ENCODE measurements at regions not wholly inside any gene's neighbourhood (a gene's known extent, or its start where the extent isn't known, plus 50 kb on each side); places are given as distances from the start of the nearest gene placed in this dataset.

DNA sequence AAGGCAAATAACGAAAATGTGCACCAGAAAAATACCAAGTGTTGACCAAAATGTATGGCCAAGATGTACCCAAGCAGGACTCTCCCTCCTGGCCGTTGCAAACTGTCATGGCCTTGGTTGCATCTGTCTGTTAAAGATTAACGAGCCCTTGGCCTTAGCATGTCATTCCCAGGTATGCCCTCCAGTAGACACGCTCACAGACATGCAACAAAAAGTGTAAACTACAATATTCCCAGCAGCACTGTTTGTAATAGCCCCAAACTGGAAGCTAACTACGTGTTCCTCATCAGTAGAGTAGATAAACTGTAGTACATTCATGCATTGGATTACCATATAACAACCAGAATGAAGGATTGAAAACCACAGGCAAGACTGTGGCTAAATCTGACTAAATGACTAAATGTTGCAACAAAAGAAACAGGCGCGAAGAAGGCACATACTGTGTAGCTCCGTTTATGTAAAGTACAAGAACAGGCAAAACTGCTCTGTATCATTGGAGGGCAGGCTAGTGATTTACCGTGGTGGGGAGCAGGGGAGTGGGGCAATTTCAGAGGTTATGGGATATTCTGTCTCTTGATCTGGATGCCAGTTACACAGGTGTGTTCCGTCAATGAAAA is 232.8 kb upstream of the DIO3 start:
- TF ChIP-seq, protein P1, sequence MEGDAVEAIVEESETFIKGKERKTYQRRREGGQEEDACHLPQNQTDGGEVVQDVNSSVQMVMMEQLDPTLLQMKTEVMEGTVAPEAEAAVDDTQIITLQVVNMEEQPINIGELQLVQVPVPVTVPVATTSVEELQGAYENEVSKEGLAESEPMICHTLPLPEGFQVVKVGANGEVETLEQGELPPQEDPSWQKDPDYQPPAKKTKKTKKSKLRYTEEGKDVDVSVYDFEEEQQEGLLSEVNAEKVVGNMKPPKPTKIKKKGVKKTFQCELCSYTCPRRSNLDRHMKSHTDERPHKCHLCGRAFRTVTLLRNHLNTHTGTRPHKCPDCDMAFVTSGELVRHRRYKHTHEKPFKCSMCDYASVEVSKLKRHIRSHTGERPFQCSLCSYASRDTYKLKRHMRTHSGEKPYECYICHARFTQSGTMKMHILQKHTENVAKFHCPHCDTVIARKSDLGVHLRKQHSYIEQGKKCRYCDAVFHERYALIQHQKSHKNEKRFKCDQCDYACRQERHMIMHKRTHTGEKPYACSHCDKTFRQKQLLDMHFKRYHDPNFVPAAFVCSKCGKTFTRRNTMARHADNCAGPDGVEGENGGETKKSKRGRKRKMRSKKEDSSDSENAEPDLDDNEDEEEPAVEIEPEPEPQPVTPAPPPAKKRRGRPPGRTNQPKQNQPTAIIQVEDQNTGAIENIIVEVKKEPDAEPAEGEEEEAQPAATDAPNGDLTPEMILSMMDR (IDR thresholded peaks at IDR 0.05) = no peak
- TF ChIP-seq POLR2A (IDR thresholded peaks at IDR 0.05) (no peak), POLR2AphosphoS5 (IDR thresholded peaks at IDR 0.05; ENCODE audit: insufficient read depth in 1 of 2, low read depth in 1 of 2) (no peak)

Data from vagina (tissue), 2 donors.